M059J (cell line): ENCODE measurements at regions not wholly inside any gene's neighbourhood (a gene's known extent, or its start where the extent isn't known, plus 50 kb on each side); places are given as distances from the start of the nearest gene placed in this dataset.

Experiments
- DNase-seq: peaks from one replicate; pipeline ENCODE4 v3.0.0-alpha.2; 2012; ENCODE audit warnings: low read depth

DNA sequence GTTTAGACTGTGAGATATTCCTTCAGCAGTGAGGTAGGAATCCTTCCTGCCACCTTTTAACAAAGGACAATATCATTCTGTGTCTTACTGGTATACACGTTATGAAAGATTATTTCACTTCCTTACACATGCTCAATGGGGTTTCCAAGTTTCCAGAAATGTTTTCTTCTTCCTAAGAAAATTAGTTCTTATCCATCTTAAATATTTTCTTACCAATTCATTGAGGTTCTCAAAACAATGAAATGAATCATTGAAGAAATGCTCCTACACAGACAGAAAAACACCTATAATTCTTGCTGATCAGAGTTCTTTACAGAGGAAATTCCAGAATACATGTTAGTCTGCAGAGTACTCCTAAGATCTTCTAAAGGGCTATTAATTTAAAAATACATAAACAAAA, 51.4 kb upstream of the SEC61G start:
- no peak for DNase-seq

DNA sequence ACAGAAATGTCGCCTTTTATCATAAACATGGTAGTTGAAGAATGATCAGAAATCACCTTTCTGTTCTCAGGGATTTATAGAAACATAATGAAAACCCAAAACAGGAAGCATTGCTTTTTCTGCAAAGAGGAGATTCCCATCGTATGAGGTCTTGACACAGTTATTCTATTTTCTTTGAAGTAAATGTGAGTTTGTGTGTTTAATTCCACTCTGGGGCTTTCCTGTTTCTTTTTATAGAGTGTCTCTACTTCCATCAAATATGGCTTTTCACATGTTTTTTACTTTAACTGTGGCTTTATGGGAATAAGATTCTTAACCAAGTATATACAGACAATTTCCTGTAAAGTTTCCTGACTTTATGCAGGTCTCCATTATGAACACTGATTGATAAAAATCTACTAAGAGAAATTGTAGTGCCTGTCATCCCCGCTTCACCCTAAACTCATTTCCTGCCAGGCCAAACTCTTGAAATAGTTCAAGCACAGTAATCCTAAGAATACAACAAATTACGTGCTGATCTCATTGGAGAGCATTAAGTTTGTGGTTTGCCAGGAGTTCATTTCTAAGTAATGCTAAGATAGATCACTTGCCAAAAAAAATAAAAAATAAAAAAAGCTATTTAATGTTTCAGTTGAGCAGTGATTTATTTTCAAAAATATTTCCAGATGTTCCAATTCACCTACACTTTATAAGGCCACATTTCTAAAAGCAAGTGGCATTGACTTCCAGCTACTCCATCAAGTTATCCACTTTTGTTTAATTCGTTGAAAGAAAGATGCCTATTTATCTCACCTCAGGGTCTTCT, 52.2 kb upstream of the SEC61G start:
- DNase-seq = peak; percentile 80

DNA sequence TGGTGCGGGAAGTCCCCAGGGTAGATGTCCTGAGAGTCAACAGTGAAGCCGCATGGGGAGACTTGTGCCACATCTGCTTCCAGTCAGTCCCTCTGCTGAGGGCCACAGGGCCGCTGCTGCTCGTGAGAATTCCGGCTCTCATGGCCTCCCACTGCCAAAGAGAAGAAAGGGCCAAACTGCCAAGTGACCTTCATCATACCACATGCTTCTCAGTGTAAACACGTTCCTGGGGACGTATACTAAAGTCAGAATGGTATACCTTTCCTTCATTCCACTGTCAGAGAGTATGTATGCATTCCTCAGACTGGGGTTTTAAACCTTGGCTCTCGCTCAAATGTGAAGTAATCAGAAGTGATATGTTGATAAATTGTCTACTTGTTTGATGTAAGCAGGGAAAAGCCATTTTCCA, 52.8 kb upstream of the SEC61G start:
- peak; percentile 33 for DNase-seq

DNA sequence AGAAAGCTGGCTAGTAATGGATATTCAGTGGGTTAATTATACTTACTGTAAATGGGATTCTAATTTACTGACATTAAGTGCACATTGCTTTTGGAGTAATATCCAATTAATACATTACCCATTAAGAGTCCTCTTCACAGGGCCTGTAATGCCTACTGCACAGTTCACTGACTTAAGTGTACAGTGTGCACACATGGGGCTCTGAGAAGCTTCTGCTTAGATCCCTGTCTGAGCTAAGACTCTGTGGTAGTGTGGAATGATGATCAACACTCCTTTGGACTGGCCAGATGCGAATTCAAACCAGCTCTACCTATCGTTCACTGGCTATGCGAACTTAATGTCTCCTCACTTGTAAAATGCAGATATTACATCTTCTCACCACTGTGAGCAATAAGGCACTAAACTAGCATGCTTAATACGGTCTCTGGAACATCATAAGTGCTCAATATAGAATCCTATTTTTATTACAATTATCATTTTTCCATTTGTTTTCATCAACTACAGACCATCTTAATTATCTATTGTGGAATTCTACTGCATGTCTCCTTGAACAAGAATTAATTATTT, 53.8 kb upstream of the SEC61G start:
- DNase-seq = no peak

DNA sequence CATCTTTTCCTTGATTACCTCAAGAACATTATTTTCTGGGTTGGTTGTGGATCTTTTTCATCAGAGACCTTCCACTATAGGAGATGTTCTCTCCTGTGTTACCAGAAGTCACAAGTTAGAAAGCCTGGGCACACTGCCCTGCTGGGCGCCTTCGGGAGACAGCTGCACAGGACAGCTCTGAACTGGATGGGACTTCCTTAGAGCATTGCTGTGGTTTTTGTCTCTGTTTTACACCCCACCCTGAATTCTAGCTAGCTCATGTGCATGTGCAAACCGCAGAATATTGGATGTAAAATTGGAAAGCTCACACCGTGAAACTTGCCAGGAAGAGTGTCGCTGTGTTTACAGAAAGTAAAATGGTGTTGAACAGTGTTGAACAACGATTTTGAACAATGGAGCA, 54.4 kb upstream of the SEC61G start:
- no peak for DNase-seq

DNA sequence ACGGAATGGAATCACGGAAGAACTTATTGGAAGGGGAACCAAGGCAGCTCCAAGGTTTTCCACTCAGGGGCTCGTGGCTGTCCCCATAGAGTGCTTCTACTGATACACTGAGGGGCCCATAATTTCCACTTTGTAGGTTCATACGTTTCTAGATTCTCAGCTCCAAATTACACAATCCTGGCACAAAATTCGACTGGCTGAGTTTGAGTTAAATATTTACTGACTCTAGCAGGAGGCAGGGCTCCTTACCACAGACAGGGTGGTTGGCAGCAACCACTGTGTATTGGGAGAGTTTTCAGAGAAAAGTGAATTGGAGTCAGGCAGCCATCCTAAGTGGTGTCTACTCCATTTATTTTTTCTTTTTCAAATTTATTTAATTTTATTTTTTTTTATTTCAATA, 55.4 kb upstream of the SEC61G start:
- DNase-seq = no peak

DNA sequence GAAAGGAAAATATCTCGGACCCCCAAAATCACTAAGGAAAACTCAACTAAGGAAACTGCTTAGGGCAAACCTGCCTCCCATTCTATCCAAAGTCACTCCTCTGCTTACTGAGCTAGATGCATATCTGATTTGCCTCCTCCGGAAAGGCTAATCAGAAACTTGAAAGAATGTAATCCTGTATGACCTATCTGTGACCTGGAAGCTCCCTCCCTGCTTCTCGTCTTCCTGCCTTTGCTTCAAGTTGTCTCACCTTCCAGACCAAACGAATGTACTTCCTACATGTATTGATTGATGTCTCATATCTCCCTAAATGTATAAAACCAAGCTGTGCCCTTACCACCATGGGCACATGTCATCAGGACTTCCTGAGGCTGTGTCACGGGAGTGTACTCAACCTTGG, 58.1 kb upstream of the SEC61G start:
- DNase-seq = no peak

DNA sequence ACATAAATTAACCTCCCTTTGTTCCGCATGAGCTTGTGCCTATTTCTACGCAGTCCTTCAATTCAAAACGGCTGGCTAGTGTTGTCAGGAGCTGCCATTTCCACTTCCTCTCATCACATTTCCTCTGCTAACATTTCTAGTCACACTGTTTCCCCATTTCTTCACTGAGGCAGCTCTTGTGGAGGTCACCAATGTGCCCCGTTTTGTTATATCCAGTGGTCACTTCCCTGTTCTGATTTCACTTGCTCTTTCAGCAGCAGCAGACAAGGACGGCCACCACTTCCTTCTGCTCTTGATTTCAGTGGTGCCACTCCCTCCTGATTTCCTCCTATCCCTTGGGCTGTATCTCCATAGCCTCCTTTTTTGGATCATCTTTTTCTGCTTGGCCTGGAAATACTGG, 64.8 kb upstream of the SEC61G start:
- DNase-seq = no peak

DNA sequence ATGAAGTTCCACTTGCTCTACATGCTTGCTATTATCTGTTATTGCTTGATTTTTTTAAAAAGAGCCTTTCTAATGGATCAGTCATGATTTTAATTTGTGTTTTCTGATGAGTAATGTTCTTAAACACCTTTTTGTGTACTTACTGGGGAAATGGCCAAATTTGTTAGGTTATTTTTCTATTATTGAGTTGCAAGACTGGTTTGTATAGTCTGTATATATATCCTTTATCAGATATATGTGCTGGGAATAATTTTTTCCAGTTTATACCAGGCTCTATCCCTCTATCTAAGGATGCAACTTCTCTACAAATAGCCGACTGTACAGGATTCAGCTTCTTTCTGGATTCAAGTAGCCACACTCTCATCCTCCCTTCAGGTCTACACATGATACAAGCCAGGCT, 65.6 kb upstream of the SEC61G start:
- no peak for DNase-seq

DNA sequence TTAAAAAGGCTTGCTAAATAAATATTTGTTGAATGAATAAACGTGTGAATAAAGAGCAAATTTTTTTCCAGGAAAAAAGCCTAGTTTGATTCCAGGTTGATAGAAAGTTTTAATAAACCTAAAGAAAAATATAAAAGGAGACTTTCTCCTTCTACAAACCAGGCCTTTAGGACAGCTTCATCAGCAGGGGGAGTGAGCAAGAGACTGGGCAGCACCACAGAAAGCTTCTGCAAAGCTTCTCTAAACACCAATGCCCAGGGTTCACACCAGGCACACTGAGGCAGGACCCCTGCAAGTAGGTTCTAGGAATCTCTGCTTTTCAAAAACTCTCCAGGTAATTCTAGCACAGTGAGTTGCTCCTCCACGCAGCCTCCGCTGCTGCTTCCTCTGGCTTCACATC, 66.4 kb upstream of the SEC61G start:
- no peak for DNase-seq

DNA sequence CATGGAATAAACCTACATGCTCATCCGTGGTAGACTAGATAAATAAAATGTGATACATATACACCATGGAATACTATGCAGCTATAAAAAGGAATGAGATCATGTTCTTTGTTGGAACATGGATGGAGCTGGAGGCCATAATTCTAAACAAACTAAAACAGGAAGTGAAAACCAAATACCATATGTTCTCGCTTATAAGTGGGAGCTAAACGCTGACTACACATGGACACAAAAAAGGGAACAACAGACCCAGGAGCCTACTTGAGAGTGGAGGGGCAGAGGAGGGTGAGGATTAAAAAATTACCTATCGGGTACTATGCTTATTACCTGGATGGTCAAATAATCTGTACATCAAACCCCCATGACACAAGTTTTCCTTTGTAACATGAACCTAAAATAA, 68.7 kb upstream of the SEC61G start:
- no peak for DNase-seq

DNA sequence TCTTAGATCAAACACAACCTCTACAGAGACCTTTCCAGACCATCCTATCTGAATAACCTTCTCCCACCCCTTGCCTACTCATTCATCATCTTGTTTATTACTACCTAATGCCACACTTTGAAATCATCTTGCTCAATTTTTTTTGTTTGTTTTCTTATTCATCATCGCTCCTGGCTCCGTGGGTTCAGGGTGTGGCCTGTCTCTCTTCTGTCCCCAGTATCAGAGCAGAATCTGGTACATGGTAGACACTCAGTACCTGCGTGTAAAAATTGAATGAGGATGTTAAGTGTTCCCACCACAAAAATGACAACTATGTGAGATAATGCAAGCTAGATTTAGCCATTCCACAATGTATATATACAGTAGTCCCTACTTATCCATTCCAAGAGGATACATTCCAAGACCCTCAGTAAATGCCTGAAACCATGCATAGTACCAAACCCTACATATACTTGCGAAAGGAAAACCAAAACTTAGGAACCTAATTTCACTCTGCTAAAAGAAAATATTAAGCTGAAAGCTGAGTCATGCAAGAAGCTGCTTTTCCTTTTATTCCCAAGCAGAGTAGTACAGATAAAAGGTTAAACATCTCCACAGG, 72.1 kb upstream of the SEC61G start:
- DNase-seq = peak; percentile 42

DNA sequence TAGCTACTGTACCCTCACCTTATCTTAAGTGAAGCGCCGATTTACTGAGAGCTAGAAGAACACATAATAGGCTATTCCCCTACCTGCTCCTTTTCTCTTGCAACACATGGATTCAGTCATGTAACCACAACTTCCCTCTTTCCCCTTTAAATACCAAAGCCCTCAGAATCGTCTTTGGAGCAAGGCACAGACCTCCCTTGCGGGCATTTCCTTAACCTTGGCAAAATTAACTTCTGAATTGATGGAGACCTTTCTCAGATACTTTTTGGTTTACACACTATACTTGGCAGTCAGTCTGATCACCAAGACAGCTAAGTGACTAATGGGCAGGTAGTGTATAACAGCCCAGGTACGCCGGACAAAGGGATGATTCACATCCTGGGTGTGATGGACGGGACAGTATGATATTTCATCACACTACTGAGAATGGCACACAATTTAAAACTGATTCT, 72.7 kb upstream of the SEC61G start:
- DNase-seq = peak; percentile 68

DNA sequence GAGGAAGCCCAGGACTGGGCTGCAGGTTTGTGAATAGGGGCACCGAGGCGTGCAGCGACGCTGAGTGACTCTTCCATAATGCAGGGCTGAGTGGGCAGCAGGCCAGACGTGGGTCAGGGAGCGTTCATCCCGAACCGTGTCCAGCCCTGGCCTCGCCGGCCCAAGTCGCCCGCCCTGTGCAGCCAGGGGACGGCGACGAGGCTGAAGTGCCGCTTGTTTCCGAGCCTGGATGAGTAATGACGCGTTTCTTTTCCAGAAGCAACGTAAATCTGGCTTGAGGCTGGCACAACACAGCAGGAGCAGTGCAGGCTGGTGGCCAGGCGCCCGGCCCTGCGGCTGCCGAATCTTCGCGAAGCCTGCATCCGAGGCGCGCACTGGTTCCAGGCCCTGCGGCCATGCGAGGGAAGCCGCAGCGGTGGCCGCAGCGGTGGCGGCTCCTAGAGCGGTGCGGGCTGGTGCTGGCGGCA, 74.0 kb upstream of the SEC61G start:
- no peak for DNase-seq

DNA sequence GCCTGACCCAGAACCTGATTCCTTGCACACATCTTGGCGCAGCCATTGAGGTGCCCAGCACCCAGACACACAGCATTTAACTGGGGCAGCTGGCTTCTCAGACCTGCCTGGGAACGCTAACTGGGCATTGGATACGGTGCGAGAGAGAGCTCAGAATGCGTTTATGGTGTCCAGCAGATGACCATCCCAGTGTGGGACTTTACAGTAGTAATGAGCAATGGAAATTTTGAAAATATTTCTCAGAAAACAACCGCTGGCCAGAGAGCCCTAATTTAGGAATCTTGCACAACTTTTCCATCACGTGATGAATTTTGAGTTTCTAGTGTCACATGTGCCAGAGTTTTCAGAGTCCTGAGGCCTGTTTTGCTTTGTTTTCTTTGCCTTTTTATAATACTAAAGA, 78.2 kb upstream of the SEC61G start:
- DNase-seq = no peak

DNA sequence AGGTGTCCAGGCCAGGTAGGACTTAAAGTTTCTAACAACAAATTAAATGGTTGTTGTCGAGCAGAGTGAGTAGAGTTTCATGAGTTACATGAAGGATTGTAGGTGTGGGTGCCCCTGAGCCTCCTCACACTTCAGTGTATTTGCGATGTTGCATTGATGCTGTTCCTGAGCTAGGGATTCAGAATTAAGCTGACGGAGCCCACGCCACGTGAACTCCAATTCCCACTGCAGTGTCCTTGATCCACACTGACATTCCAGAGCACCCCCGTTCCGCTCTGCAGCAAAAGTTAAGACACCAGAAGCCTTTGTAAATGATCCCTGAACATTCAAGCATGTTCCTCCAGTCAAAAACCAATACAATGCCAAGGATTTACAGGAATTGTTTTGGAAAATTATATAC, 78.8 kb upstream of the SEC61G start:
- DNase-seq = no peak

DNA sequence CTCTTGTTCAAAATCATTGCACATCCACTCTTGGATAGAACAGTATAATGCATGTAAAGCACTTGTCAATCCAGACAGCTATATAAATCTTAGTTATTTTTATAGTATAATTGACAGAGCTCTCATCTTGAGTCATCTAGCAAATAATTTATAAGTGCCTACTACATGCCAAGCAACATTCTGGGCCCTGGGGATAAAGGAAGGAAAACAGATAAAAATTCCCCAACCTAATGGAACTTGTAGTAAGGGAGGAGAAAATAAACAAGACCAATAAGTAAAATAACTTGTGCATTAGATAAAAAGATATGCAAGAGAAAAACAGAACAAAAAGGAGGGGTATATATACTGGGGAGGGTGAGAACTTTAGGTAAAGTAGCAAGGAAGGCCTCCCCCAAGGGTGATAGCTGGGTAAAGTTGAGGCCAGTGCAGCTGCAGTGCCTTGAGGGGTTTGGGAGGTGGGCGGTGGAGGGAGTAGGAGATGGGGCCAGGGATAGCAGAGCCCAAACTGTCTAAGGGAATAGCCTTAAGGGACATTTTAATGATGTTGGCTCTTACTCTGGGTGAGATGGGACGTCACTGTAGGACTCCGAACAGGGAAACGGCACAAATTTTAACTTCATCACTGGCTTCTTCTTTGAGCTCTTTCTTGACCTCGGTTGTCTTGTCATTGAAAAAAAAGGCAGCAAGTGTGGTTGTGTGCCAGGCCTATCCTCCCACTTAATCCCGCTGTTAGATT, 79.3 kb upstream of the SEC61G start:
- no peak for DNase-seq

DNA sequence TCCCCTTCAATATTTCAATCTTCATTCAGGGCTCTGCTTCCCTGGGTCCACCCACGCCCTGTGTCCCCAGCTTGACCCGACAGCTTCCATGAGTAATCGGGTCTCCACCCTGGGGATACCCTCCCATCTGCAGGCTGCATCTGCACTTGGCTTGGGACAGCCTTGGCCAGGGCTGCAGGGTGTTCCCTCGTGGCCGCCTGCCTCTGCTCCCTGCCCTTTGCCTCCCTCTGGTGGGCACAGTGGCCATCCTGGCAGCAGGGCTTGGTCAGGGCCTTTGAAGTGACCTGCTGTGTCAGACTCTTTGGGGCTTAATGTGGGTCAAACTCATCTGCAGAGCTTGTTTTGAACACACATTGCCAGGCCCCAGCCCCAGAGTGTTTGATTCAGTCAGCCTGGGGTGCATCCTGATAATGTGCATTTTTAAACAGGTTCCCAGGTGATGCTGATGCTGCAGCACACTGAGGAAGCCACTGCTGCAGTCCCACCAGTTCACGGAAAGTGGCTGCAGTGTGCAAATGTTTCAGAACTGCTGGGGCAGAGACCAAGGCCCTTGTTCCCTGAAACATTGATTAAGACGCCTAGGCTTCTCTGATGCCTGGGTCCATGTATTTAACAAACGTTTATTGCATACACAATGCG, 80.7 kb upstream of the SEC61G start:
- peak; percentile 70 for DNase-seq

DNA sequence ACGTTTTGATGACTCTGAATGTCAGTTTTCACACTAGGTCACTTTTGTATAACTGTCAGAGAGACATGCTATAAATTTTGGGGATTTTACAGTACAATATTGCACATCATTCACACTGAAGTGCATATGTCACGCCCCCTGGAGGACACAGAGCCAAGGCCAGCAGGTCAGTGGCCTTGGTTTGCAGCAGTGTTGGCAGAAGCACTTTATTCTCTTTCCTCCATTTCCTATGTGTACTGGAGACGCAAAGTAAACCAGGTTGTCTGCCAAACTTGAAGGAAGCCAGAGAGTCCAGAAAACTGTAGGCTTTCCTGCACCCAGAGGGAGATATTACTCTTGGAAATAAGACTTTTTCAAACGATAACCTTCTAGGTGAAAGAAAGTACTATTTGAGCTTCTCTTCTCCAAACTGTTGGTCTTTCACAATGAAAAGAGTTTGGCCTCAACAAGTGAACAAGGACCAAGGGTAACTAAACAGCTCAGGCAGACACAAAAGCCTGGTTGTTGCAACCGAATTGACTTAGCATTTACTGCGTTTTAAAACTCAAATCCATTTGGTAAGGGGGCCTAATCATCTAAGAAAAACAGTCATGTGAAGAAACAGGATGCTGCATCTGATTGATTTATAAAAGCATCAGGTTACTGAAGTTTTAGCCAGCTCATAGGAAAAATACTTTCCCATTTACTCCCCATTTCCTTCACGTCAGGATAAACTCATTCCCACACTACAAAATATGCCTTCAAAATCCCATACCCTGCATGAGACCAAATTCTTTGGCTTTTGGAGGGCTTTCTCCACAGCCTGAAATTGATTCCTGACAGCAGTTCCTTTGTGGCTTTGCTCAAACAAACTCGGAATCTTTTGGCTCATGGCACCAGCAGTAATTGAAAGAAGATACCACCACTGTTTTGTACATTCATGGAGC, 83.0 kb upstream of the SEC61G start:
- DNase-seq = peak; percentile 66

DNA sequence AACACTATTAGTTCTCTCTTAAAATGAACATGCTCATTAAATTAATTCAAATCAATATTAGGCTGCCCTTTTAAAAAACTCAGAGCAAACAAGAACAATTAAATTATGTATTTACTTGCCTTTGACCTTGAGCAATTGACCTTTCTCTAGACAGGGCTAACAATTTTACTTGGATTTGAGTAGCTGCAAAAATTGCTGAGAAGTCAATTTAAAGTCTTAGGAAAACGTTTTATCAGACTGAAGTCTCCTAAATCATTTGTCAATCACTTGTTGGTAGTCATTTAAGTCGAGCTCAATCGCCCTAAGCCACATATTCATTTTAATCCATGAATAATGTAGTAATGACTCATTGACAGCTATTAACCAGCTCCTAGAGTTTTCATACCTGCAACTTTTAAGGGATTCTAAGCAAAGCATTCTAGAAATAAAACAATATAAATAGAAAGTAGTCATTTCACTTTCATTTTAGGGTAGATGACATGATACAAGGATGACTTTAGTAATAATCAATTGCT, 84.9 kb upstream of the SEC61G start:
- DNase-seq = peak; percentile 53

DNA sequence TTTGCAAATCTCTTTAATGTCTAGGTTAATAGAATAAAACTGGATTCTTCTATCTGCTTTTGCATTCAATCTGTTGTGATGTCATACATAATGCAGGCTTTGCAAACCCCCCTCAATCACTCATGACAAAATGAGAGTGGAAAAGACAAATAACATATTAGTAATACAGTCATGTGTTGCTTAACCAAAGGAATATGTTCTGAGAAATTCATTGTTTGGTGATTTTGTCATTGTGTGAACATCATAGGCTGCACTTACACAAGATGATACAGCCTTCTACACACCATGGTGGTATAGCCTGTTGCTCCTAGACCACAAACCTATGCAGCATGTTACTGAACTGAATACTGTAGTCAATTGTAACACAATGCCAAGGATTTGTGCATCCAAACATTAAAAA, 87.3 kb upstream of the SEC61G start:
- DNase-seq = no peak
